Body of pancreas (tissue), 4 donors: ENCODE measurements at regions not wholly inside any gene's neighbourhood (a gene's known extent, or its start where the extent isn't known, plus 50 kb on each side); places are given as distances from the start of the nearest gene placed in this dataset.

Experiments
- CTCF ChIP-seq, 7 experiments: fragments of 450-650 bp in 4 of 7; fragments of 200-600 bp in 3 of 7; sonication (generic) in 3 of 7; IDR thresholded peaks; one replicate each; pipeline ENCODE4 v1.5.1; 2016 to 2019; ENCODE audit warnings: antibody characterized with exemption in 7 of 7
- POLR2A ChIP-seq, 3 donors: fragments of 450-650 bp; IDR thresholded peaks; one replicate each; pipeline ENCODE4 v1.6.1; 2016; ENCODE audit warnings: antibody characterized with exemption in 3 of 3, mild to moderate bottlenecking in 2 of 3

- TF ChIP-seq CTCF (IDR thresholded peaks at IDR 0.05): no peak
- TF ChIP-seq POLR2A (IDR thresholded peaks at IDR 0.05): no peak
These were observed 172.8 kb downstream of the FAM181B start for GRCh38 chr11:82560836-82561235.
